CD4-positive, alpha-beta T cell treated with Interleukin-1 beta for 1 hour (primary cell): ENCODE measurements at regions not wholly inside any gene's neighbourhood (a gene's known extent, or its start where the extent isn't known, plus 50 kb on each side); places are given as distances from the start of the nearest gene placed in this dataset.
"Not testable (repeated sequence)": the region's sequence is repeated elsewhere in the genome, so short reads cannot be mapped to it uniquely, and the experiment has no call there.

Source experiments
- DNase-seq, 2 donors: peaks; one replicate each; pipeline ENCODE4 v3.0.0-alpha.2; 2020 to 2022

- DNase-seq, result not testable (repeated sequence)
Observed at GRCh38 chr9:42656789-42657188, 473.3 kb downstream of the SPATA31A6 start.

GRCh38 chr9:42657496-42657895, 474.0 kb downstream of the SPATA31A6 start:
- DNase-seq, result not testable (repeated sequence)

- DNase-seq, result not testable (repeated sequence)
Observed at GRCh38 chr9:42697146-42697545, 513.7 kb downstream of the SPATA31A6 start.

GRCh38 chr9:42702890-42703289, 519.4 kb downstream of the SPATA31A6 start:
- not testable (repeated sequence) for DNase-seq

GRCh38 chr9:42724841-42725835, 541.7 kb downstream of the SPATA31A6 start:
- peak; percentile 42 to 74 for DNase-seq

- peak; percentile 47 to 67 for DNase-seq
Observed at GRCh38 chr9:42743030-42743814, 559.8 kb downstream of the SPATA31A6 start.

- not testable (repeated sequence) for DNase-seq
Observed at GRCh38 chr9:42757251-42757650, 573.8 kb downstream of the SPATA31A6 start.

- not testable (repeated sequence) for DNase-seq
Observed at GRCh38 chr9:42759320-42759719, 575.9 kb downstream of the SPATA31A6 start.

- not testable (repeated sequence) for DNase-seq
Observed at GRCh38 chr9:42782201-42782600, 598.7 kb downstream of the SPATA31A6 start.

GRCh38 chr9:42792725-42793124, 609.3 kb downstream of the SPATA31A6 start:
- DNase-seq, result not testable (repeated sequence)

- DNase-seq, result not testable (repeated sequence)
Observed at GRCh38 chr9:42798571-42798970, 615.1 kb downstream of the SPATA31A6 start.

GRCh38 chr9:42802716-42803115, 619.3 kb downstream of the SPATA31A6 start:
- not testable (repeated sequence) for DNase-seq

- not testable (repeated sequence) for DNase-seq
Observed at GRCh38 chr9:42806674-42807073, 623.2 kb downstream of the SPATA31A6 start.

GRCh38 chr9:42821468-42821867, 638.0 kb downstream of the SPATA31A6 start:
- DNase-seq, result not testable (repeated sequence)

- not testable (repeated sequence) for DNase-seq
Observed at GRCh38 chr9:42848156-42848555, 664.7 kb downstream of the SPATA31A6 start.

GRCh38 chr9:42850896-42851693, 667.6 kb downstream of the SPATA31A6 start:
- DNase-seq, result not testable (repeated sequence)

- not testable (repeated sequence) for DNase-seq
Observed at GRCh38 chr9:42851701-42852100, 668.2 kb downstream of the SPATA31A6 start.

GRCh38 chr9:42852133-42852930, 668.9 kb downstream of the SPATA31A6 start:
- not testable (repeated sequence) for DNase-seq

GRCh38 chr9:42860133-42860532, 676.7 kb downstream of the SPATA31A6 start:
- not testable (repeated sequence) for DNase-seq

GRCh38 chr9:42862465-42862864, 679.0 kb downstream of the SPATA31A6 start:
- DNase-seq, result not testable (repeated sequence)
